OCI-M2 (cell line): ENCODE measurements at regions not wholly inside any gene's neighbourhood (a gene's known extent, or its start where the extent isn't known, plus 50 kb on each side); places are given as distances from the start of the nearest gene placed in this dataset.

Experiments
- DNase-seq: peaks from one replicate; lab custom pipeline; 2025; ENCODE audit not compliant: unreplicated experiment; lab: John Stamatoyannopoulos, UW

DNA sequence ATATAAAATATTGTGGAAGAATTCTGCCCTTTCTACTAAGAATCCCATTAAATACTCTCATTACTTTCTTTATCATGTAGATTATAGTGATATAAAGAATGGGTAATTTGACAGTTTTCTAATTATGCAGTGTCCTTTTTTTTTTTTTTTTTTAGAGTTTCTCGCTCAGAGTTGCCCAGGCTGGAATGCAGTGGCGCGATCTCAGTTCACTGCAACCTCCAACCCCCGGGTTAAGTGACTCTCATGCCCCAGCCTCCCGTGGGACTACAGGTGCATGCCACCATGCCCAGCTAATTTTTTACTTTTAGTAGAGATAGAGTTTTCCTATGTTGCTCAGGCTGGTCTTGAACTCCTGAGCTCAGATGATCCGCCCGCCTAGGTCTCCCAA is 1143.4 kb upstream of the SORCS1 start:
- DNase-seq, result no peak

DNA sequence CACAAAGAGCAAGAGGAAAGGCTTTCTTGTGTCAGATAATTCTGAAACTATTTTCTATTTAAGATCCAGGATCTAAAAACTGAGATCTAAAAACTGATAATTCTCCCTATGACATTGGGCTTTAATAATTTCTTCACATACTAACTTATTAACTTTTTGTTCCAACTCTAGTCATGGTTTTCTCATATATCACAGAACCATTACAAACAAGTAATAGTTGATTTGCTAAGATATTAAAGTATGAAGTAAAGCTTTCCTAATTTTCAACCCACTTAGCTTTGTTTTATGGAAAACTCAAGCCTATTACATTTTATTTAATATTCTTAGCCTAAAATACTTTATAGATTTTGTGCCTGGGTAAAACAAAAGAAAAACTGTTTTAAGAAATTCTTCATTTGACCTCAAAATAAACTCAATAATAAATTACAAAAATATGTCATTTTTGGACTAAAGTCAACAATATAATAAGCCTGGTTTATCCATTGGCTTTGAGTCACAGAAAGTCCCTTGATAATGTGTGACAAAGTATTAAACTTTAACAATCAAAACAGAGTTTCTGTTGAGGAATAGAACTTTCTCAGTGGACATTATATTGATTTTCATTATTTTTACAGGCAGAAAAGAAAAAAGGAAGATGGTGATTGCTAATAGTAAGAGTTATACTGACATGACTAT is 1142.9 kb upstream of the SORCS1 start:
- no peak for DNase-seq

DNA sequence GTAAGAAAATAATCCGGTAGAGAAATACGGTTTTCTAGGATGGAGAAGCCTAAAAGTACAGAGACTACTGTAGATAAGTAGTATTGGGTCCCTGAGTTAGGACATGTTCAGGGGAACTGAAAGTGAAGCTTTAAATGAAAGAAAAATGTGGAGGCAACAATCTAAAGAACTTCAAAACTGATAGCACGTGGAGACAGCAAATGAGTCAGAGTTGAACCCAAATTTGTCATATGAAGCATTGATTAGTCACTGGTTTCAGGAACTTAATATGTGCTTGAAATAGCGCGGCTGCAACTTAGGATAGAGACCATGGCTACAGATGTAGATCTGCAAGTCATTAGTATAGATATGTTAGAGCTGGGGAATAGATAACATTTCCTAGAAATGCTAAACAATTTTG is 1138.6 kb upstream of the SORCS1 start:
- DNase-seq, result no peak

DNA sequence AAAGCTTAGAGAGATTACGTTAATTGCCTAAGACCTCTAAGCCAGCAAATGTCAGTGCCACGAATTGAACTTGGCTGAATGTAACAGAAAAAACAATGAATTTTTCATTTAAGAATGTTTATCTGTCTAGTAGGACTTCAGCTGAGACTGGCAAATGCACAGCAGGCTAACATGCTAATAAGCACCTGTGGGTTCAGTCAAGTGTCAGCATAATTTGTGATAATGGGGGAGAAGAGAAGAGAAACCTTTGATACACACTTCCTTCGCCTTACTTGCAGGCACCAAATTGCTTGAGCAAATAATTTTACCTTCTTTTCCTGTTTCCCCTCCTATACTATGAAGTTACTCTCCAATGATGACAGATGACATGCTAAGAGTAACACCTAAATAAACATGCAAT is 1136.5 kb upstream of the SORCS1 start:
- no peak for DNase-seq

DNA sequence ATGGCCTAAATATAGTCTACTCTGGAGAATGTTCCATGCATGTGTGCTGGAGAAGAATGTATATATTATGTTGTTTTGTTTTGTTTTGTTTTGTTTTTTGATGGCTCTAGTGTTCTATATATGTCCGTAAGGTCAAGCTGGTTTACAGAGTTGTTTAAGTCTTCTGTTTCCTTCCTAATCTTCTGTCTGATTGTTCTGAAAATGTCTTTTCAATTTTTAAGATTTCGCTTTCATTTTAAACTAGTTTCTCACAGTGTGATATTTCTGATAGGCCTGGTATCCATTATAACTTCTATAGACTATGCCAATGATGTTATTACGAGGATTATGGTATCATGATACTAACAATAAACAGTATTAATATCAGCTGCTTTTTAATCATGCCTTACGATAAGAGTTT is 1126.3 kb upstream of the SORCS1 start:
- no peak for DNase-seq

DNA sequence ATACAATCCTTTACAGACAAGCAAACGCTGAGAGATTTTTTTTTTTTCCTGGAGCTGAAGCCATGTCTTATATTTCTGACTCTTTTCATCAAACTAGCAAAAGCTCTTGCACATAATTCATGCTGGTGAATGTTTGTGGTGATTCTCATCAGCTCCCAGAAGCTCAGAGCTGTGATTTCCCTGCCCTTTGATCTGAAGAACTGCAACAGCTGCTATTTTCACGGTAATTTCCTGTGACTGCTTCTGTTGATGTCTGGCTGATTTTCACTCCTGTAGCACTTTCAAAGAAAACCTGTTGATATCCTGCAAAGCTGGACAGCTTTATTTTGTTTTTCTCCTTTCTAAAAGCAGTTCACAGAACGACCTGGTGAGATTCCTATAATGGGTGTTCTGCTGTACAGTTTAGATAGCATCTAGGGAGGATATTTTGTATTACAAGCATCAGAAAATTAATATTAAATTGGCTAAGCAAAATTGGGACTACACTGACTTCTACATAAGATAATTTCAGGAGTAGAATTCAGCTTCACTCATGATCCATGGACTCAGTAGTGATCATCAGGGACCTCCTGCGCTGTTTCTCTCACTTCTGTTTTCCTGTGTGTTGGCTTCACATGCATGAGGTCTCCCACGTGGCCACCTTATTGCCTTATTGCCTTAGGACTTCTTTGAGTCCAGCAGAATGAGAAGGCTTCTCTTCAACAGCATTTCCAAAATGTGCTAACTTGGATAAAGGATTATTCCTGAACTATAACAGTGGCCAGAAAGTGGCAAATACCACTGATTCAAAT is 1111.6 kb upstream of the SORCS1 start:
- DNase-seq, result no peak

DNA sequence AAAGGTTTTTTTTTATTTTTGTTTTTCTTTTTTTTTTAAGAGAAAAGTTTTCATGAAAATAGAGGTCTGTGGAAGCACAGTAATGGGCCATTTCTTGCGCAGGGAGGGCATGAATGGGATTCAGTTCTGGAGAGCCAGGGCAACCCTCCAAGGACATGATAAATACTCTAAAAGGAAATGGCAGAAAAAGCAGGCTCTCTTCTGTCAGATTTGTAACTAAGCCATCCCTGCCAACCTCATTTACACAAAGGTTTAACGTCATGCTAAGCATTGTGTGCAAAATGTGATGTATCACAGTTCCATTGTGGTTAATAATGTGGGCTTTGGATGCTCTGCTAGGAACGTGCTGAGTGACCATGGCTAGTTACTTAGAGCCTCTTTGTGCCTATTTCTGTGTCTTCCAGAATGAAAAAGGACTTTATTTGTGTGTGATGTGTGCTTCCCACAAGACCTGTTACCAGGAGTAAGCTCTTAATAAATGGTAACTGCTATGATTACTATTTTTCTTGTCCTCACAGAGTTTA is 1095.9 kb upstream of the SORCS1 start:
- no peak for DNase-seq

DNA sequence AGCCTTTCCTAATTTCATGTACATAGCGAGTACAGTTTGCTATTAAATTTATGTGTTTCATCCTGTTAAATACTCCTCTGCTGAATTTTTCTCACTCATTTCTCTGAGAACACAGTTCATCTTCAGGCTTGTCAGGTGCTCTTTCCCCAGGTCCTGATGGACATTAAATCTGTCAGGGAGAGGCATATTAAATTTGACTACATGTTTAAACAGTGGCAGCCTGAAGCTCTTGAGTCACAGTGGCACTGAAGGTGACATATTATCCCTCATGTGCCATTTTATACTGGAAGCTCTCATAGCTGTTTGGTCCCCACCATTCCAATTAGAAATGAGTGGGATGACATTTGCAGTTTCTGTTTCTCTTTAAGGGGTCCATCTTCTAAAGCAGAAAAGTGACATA is 1089.6 kb upstream of the SORCS1 start:
- no peak for DNase-seq

DNA sequence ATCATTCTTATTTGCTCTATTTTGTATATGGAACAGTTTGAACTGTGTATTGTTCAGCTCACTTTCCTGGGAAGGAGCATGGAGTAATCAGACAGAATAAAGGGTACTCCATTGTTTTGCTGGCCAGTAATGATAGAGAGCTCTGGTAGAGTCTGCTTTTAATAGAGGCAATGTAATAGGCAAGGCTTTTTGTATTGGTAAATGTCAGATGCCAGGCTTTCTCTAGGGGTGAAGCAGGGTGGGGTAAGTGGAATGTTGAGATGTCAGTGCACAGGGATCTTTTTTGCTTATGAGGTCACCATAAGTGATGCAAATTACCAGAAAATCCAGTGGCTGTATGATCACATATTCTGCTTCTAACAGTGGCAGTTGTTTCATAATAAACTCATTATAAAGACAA is 1088.3 kb upstream of the SORCS1 start:
- no peak for DNase-seq

DNA sequence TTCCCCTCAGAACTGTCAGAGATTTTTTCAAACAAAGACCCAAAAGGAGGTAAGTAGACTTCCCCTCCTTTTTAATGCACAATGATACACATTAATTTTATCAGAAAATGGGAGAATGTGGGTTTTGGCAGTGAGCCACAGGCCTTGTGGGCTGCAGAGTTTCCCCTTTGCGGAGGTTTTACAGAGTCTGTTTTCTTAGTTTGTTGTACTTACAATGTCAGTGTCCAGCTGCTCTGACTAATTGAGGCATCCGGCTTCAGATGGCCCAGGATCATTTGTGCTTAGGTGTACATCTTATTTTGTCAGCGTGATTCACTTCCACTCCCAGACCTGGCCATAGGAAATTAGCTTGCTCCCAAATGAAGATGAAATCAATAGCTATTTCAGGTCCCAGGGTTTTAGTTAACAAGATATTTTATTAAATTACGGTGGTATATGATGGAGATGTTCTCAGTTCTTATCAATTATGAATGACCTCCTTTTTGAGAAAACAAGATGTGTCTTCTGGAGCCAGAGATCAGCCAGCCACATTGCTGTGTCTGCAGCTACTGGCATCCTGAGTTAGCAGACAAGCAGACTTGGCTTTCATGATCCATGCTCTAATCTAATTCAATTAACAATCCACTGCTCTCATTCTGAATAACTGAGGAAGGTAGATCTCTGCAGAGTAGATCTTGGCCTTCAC is 1086.6 kb upstream of the SORCS1 start:
- no peak for DNase-seq

DNA sequence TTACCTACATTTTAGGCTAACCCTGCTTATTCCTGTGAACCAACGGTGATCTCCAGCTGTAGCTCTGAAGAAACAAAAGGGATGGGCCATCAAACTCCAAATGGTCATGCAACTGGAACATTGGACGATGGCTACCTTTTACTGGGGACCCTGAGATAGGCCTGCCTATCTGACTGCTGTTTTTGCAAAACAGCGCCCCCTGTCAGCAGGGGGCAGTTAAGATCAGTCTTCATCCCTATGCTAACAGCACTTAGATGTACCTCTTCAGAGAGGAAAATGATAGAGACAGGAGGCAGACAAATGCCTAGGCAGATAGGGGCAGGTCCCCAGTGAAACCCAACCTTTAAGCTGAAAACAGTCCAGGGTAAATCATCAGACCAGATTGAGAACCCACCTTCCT is 1085.4 kb upstream of the SORCS1 start:
- no peak for DNase-seq

DNA sequence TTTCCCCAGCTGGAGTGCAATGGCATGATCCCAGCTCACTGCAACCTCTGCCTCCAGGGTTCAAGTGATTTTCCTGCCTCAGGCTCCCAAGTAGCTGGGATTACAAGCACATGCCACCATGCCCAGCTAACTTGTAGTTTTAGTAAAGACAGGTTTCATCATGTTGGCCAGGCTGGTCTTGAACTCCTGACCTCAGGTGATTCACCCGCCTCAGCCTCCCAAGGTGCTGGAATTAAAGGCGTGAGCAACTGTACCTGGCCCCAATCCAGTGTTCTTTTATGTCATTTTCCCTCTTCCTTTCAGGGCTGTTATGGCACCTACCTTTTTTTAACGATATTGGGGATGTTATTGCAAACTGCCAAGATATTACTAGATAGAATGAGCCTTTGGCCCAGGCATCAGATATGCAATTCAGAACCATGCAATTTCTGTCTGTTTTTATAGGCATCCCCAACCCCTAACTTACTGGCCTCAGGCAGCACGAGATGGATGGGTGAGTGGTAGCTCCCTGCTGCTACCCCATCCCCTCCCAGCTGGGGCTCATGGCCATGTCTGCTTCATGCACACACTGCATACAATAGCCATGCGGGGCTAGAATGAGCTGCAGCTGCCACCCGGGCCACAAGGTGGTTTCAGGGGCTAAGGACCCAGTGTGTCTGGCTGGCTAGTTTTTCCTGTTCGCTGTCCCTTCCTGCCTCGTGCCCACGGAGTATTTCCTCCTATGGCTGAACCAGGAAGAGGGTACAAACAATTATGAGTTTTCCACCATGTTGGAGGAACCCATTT is 1080.1 kb upstream of the SORCS1 start:
- no peak for DNase-seq

DNA sequence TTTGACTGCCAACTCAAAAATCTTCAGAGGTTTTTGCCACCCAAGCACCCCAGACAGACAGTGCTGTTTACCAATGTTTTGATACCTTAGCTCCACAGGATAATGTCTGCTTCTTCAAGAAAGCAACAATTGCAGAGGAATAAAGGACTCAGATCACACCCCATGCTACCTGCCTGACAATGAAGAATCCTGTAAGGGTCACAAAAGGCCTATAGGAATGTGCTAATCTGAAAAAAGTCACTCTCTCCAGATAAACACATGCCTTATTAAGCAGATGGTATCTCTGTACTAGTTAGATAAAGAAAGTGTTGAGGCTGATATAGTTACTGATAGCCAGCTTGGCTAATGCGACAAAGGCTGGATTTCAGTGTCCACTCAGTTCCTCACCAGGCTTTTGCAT is 1076.7 kb upstream of the SORCS1 start:
- DNase-seq, result no peak

DNA sequence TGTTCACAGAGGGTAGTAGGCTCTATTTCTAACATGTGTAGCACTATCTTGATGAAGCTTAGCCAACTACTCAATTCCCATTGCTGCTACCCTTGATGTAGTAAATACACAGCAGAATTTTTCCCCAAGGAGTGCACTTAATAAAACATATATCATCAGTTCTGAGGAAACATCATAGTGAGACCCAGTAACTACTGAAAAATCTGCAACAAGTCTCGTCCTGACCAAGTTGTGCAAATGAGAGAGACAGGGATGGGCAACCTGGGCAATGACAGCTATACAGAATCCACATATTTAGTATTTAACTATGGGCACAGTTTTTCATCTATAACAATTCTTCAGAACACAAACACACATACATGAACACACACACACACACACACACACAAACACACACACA is 1073.8 kb upstream of the SORCS1 start:
- no peak for DNase-seq

DNA sequence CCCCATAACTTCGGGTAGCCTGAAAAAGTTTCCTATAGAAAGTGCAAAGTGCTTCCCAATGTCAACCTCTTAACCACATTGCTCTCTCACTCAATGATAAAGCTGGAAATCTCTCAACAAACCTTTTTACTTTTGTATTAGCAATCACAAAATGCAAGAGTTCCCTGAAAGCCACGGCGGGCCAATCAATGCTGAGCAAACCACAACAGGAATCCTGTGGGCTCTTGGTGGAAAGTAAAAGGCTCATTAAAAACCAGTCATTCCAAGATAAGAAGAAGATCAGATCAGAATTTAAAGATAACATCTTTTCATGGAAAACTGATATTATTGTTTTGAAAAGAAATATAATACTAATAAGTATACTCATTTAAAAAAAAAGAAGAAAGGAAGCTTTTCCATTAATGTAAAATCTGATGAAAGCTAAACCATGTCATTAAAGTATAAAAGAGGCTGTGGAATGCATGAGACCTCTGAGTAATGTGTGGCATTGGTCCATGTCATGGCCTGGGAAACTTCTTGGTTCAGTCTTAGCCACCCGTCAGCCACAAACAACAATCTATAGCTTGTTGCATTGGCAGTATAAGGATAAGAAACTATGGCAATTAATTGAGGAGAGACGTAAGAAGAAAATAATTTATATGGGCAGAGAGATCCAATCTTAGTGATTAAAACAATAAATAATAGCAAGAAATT is 1066.1 kb upstream of the SORCS1 start:
- DNase-seq, result no peak

DNA sequence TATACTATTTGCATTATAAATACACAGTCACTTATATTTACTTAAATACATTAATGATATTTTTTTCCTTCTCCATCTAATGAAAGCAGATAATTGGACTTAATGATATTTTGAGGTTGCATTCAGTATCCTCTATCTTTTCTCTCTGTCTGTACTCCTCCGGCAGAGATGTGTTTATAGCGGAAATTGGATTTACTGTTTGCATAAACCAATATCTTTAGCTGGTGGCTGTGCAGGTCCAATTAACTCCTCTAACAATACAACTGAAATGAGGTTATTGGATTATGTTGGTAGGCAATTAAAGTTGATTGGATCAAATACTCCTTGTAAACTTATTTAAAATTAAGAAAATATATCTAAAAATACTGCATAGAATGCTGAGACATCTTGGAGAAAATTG is 1044.2 kb upstream of the SORCS1 start:
- no peak for DNase-seq

DNA sequence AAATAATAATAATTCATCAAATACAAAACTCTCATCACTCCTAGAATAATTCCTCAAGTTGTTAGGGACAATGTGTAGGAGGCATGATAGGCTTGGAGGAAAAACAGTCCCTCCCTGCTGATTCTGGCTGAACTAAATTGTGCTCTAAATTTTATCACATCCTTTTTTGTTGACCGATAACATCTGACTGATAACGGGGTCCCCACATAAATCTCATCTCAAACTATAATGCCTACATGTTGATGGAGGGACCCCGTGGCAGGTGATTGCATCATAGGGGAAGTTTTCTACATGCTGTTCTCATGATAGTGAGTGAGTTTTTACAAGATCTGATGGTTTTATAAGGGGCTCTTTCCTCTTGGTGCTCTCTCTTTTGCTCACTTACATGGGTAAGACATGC is 1043.5 kb upstream of the SORCS1 start:
- DNase-seq, result no peak

DNA sequence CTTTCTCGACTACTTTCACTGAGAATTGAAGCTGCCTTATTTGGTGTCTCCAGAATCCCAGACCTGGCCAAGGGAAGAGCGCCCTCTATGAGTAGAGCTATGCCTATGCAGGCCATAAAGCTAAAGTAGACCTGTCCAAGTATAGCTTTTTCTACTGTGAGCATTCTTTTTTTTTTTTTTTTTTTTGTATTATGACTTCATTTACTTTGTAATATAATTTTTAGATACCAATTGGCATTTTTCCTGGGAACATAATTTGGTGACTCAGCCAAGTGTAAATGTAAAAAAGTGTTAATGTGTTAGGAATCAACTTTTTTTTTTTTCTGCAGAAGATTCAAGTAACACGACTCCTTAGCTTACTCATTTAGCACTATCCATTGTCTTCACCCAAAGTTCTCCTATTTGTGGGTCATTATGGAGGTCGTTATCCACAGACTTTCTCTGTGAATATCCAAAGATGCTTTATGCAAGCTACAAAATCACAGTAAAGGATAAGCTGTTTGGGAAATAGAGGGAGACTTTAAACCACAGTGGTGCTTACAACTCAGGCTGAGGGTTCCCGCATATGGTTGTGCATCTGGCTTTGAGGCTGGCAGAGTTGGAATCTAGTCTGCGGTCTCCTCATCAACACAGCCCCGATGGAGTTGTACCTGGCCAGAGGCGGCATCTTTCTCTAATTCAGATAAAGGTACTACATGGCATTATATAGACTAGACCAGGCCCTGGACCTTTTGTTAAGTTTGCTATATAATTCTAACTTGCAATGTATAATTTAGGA is 1040.2 kb upstream of the SORCS1 start:
- no peak for DNase-seq

DNA sequence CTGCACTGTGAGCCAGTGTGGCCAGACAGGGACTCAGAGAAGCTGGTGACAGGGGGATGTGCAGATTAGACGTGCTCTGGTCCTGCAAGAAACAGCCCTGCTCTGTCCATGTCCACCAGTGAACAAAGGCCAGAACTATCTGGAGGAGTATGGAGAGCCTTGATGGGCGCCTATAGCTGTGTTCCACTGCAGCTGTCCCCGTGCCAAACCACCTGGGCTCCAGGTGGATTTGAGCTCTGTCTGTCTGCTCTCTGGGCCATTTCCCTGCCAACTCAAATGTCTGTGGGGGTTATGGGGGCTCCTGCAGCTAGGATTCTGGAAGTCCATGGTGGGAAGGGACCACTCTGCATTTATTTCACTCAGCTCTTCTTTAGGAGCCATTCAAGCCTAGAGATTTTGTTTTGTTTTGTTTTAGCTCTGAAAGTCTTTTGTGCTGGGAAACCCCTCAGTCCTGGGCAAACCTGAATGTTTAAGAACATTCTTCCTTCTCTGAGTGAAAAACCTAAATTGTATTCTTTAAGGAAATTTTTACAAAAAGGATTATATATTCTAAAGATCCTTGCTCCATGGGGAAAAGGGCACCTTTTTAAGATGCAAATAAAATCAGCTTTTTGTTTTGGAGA is 1039.5 kb upstream of the SORCS1 start:
- no peak for DNase-seq
